ENCODE measurements at regions not wholly inside any gene's neighbourhood (a gene's known extent, or its start where the extent isn't known, plus 50 kb on each side); places are given as distances from the start of the nearest gene placed in this dataset.

GRCh38 chr3:104547031-104547430, 819.7 kb upstream of the ALCAM start:
- TF ChIP-seq CTCF (IDR thresholded peaks at IDR 0.05) = no peak
- ATAC-seq (ENCODE audit: low FRiP score) (no peak), DNase-seq (ENCODE audit: low spot score) (no peak)

GRCh38 chr3:104548401-104548800, 818.3 kb upstream of the ALCAM start:
- DNase-seq (ENCODE audit: low spot score) = no peak
- TF ChIP-seq CTCF (IDR thresholded peaks at IDR 0.05) = no peak
- ATAC-seq (ENCODE audit: low FRiP score) = no peak

- DNase-seq (ENCODE audit: low spot score) (no peak), ATAC-seq (ENCODE audit: low FRiP score) (no peak)
- TF ChIP-seq CTCF (IDR thresholded peaks at IDR 0.05) = no peak
Observed at GRCh38 chr3:104549099-104549714, 817.5 kb upstream of the ALCAM start.

- DNase-seq (ENCODE audit: low spot score) (no peak), ATAC-seq (ENCODE audit: low FRiP score) (no peak)
- no peak for TF ChIP-seq CTCF (IDR thresholded peaks at IDR 0.05)
Observed at GRCh38 chr3:104553121-104553520, 813.6 kb upstream of the ALCAM start.

- no peak for DNase-seq (ENCODE audit: low spot score)
- TF ChIP-seq CTCF (IDR thresholded peaks at IDR 0.05) = no peak
- no peak for ATAC-seq (ENCODE audit: low FRiP score)
Observed at GRCh38 chr3:104554425-104554824, 812.3 kb upstream of the ALCAM start.

GRCh38 chr3:104555728-104556127, 811.0 kb upstream of the ALCAM start:
- no peak for ATAC-seq (ENCODE audit: low FRiP score)
- TF ChIP-seq CTCF (IDR thresholded peaks at IDR 0.05) = no peak
- no peak for DNase-seq (ENCODE audit: low spot score)

- no peak for DNase-seq (ENCODE audit: low spot score)
- no peak for ATAC-seq (ENCODE audit: low FRiP score)
- TF ChIP-seq CTCF (IDR thresholded peaks at IDR 0.05) = no peak
Observed at GRCh38 chr3:104556372-104557078, 810.2 kb upstream of the ALCAM start.
